ENCODE measurements at regions not wholly inside any gene's neighbourhood (a gene's known extent, or its start where the extent isn't known, plus 50 kb on each side); places are given as distances from the start of the nearest gene placed in this dataset.

- TF ChIP-seq, protein P1, sequence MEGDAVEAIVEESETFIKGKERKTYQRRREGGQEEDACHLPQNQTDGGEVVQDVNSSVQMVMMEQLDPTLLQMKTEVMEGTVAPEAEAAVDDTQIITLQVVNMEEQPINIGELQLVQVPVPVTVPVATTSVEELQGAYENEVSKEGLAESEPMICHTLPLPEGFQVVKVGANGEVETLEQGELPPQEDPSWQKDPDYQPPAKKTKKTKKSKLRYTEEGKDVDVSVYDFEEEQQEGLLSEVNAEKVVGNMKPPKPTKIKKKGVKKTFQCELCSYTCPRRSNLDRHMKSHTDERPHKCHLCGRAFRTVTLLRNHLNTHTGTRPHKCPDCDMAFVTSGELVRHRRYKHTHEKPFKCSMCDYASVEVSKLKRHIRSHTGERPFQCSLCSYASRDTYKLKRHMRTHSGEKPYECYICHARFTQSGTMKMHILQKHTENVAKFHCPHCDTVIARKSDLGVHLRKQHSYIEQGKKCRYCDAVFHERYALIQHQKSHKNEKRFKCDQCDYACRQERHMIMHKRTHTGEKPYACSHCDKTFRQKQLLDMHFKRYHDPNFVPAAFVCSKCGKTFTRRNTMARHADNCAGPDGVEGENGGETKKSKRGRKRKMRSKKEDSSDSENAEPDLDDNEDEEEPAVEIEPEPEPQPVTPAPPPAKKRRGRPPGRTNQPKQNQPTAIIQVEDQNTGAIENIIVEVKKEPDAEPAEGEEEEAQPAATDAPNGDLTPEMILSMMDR (IDR thresholded peaks at IDR 0.05): no peak
- no peak for TF ChIP-seq POLR2A (IDR thresholded peaks at IDR 0.05)
These were observed 707.8 kb upstream of the PCDH20 start for GRCh38 chr13:62123409-62123808.
